Fibroblast of lung (primary cell): ENCODE measurements at regions not wholly inside any gene's neighbourhood (a gene's known extent, or its start where the extent isn't known, plus 50 kb on each side); places are given as distances from the start of the nearest gene placed in this dataset.

Source experiments
- EZH2 ChIP-seq: IDR thresholded peaks from 2 replicates; pipeline ENCODE4 v1.5.1; 2012; ENCODE audit warnings: low read length, control low read depth, mild to moderate bottlenecking; ENCODE audit errors: missing control alignments
- TF ChIP-seq, protein P1 (sequence below), 2 donors: IDR thresholded peaks in 1 of 2; conservative IDR thresholded peaks in 1 of 2; 1 replicate in 1 of 2; 2 replicates in 1 of 2; pipeline ENCODE4 v1.5.1; 2011 to 2012; ENCODE audit warnings: low read length in 2 of 2, control low read depth in 1 of 2, inconsistent platforms in 1 of 2, low read depth in 1 of 2, mild to moderate bottlenecking in 1 of 2

GRCh38 chr12:125470838-125471783, 405.9 kb downstream of the AACS start:
- TF ChIP-seq, protein P1, sequence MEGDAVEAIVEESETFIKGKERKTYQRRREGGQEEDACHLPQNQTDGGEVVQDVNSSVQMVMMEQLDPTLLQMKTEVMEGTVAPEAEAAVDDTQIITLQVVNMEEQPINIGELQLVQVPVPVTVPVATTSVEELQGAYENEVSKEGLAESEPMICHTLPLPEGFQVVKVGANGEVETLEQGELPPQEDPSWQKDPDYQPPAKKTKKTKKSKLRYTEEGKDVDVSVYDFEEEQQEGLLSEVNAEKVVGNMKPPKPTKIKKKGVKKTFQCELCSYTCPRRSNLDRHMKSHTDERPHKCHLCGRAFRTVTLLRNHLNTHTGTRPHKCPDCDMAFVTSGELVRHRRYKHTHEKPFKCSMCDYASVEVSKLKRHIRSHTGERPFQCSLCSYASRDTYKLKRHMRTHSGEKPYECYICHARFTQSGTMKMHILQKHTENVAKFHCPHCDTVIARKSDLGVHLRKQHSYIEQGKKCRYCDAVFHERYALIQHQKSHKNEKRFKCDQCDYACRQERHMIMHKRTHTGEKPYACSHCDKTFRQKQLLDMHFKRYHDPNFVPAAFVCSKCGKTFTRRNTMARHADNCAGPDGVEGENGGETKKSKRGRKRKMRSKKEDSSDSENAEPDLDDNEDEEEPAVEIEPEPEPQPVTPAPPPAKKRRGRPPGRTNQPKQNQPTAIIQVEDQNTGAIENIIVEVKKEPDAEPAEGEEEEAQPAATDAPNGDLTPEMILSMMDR (conservative IDR thresholded peaks at IDR 0.05 in 1 of 2, IDR thresholded peaks at IDR 0.05 in 1 of 2; ENCODE audit: low read depth in 1 of 2, low read length in 2 of 2) = no peak
- no peak for TF ChIP-seq EZH2
